T-helper 1 cell treated with Interleukin-12 subunit alpha and Interleukin-12 subunit beta and Interleukin-4 antibody, amounts not matched to agents 30 μg/mL and 1 μg/mL, for 36 hours (primary cell): ENCODE measurements at regions not wholly inside any gene's neighbourhood (a gene's known extent, or its start where the extent isn't known, plus 50 kb on each side); places are given as distances from the start of the nearest gene placed in this dataset.
"Not testable (repeated sequence)": the region's sequence is repeated elsewhere in the genome, so short reads cannot be mapped to it uniquely, and the experiment has no call there.

Source experiments
- H3K27ac Mint-ChIP-seq: one replicate; pipeline ENCODE4 v1.8.0; 2021; ENCODE audit warnings: mild to moderate bottlenecking, mixed read lengths
- H3K27me3 Mint-ChIP-seq: one replicate; pipeline ENCODE4 v1.8.0; 2021; ENCODE audit warnings: low read depth, mixed read lengths
- H3K36me3 Mint-ChIP-seq: one replicate; pipeline ENCODE4 v1.8.0; 2021; ENCODE audit warnings: low read depth, mixed read lengths
- H3K4me1 Mint-ChIP-seq: one replicate; pipeline ENCODE4 v1.8.0; 2021; ENCODE audit warnings: low read depth, mixed read lengths
- H3K4me3 Mint-ChIP-seq: one replicate; pipeline ENCODE4 v1.8.0; 2021; ENCODE audit warnings: mild to moderate bottlenecking, moderate library complexity, mixed read lengths
- H3K9me3 Mint-ChIP-seq: one replicate; pipeline ENCODE4 v1.8.0; 2021; ENCODE audit warnings: mixed read lengths

DNA sequence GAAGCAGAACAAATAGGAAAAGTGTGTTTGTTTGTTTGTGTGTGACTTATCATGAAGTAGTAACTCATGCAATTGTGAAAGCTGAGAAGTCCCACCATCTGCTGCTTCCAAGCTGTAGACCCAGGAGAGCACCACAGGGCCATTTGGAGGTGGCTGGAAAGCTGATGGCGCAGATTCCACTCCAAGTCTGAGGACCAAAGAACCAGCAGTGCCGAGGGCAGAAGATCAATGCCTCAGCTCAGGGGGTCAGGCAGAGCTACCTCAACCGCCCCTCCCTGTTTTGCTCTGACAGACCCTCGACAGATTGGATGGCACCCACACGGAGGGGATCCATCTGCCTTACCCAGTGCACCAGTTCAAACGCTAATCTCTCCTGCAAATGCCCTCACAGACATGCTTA is 896.2 kb downstream of the BRD1 start:
- H3K4me3 Mint-ChIP-seq, result no peak overlapping the region
- no peaks in the 10 kb centered on the region for H3K27me3 Mint-ChIP-seq
- H3K4me1 Mint-ChIP-seq, result no peaks in the 10 kb centered on the region

GRCh38 chr22:48929276-48929790 is 898.3 kb downstream of the BRD1 start:
- Mint-ChIP-seq H3K4me3 (no peak overlapping the region), H3K36me3 (no peaks in the 10 kb centered on the region), H3K27ac (no peak overlapping the region), H3K4me1 (no peaks in the 10 kb centered on the region), H3K9me3 (no peaks in the 10 kb centered on the region), H3K27me3 (no peaks in the 10 kb centered on the region)

More for the DNA sequence above, 896.2 kb downstream of the BRD1 start:
- Mint-ChIP-seq H3K36me3 (no peaks in the 10 kb centered on the region), H3K27ac (no peak overlapping the region), H3K9me3 (no peaks in the 10 kb centered on the region)

GRCh38 chr22:48927591-48927990 is 900.1 kb downstream of the BRD1 start:
- no peak overlapping the region for H3K4me3 Mint-ChIP-seq
- no peak overlapping the region for H3K27ac Mint-ChIP-seq
- H3K27me3 Mint-ChIP-seq, result no peaks in the 10 kb centered on the region
- H3K4me1 Mint-ChIP-seq, result no peaks in the 10 kb centered on the region
- H3K9me3 Mint-ChIP-seq, result no peaks in the 10 kb centered on the region
- H3K36me3 Mint-ChIP-seq, result no peaks in the 10 kb centered on the region

- no peaks in the 10 kb centered on the region for H3K4me1 Mint-ChIP-seq
- H3K9me3 Mint-ChIP-seq, result no peaks in the 10 kb centered on the region
- H3K4me3 Mint-ChIP-seq, result no peak overlapping the region
- no peaks in the 10 kb centered on the region for H3K27me3 Mint-ChIP-seq
- H3K36me3 Mint-ChIP-seq, result no peaks in the 10 kb centered on the region
- H3K27ac Mint-ChIP-seq, result no peak overlapping the region
Measured at GRCh38 chr22:48926643-48927042, 901.0 kb downstream of the BRD1 start.

DNA sequence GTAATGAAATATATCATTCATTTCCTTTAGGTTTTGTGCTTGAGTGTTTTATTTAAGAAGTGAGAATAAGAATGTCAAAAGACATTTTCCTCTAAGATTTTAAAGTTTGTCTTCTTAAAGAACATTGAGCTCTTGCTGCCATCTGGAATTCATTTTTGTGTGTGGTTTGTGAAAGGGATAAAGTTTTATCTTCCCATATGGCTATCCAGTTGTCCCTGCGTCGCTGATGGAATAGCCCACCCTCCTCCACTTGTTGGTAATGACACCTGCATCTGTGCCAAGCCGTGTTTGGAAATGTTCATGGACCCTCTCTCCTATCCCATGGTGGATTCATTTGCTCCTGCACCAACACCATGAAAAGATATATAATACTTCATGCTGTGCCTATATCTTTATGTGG is 901.5 kb downstream of the BRD1 start:
- Mint-ChIP-seq H3K27ac (no peak overlapping the region), H3K9me3 (no peaks in the 10 kb centered on the region), H3K4me1 (no peaks in the 10 kb centered on the region), H3K4me3 (no peak overlapping the region), H3K36me3 (no peaks in the 10 kb centered on the region), H3K27me3 (no peaks in the 10 kb centered on the region)

DNA sequence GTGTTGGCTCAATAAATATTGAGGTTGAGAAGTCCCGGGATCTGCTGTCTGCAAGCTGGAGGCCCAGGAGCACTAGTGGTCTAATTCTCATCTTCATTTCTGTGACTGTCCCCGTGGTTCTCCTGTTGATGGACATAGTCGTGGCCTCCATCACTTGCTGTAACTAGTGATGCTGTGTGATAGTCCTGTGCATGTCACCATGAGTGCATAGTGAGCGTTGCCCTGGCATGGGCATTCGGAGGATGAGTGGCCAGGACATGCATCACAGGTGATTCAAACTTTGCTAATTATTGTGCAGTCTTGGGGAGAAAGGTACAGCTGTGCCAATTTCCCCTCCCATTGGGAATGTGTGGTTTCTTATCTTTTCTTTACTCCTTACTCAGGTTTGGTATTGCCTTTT is 902.2 kb downstream of the BRD1 start:
- Mint-ChIP-seq H3K9me3 (no peaks in the 10 kb centered on the region), H3K36me3 (no peaks in the 10 kb centered on the region), H3K4me1 (no peaks in the 10 kb centered on the region), H3K27ac (no peak overlapping the region), H3K4me3 (no peak overlapping the region), H3K27me3 (no peaks in the 10 kb centered on the region)

- H3K27ac Mint-ChIP-seq, result no peak overlapping the region
- no peaks in the 10 kb centered on the region for H3K36me3 Mint-ChIP-seq
- no peaks in the 10 kb centered on the region for H3K27me3 Mint-ChIP-seq
- no peaks in the 10 kb centered on the region for H3K4me1 Mint-ChIP-seq
- H3K4me3 Mint-ChIP-seq, result no peak overlapping the region
- no peaks in the 10 kb centered on the region for H3K9me3 Mint-ChIP-seq
Measured at GRCh38 chr22:48923996-48924395, 903.7 kb downstream of the BRD1 start.

DNA sequence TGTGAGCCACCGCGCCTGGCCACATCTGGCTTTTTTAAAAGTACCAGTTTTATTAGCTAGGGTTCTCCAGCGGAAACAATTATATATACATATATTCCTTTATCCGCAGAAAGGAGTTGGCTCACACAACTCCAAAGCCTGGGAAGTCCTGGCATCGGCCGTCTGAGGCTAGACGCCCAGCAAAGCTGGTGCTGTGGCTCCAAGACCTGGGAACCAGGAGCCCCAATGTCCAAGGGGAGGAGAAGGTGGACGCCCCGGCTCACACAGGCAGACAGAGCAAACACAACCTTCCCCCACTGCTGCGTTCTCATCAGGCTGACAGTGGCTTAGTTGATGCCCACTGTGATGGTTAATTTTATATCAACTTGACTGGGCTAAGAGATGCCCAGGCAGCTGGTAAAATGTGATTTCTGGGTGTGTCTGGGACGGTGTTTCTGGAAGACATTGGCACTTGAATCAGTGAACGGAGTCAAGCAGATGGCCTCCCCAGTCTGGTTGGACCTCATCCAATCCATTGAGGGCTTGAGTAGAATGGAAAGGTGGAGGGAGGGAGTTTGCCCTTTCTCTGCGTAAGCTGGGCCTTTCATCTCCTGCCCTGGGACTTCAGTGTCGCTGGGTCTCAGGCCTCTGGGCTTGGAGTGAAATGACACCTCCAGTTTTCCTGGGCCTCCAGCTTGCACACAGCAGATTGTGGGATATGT is 904.4 kb downstream of the BRD1 start:
- no peaks in the 10 kb centered on the region for H3K27me3 Mint-ChIP-seq
- H3K36me3 Mint-ChIP-seq, result no peaks in the 10 kb centered on the region
- H3K27ac Mint-ChIP-seq, result no peak overlapping the region
- H3K4me3 Mint-ChIP-seq, result no peak overlapping the region
- no peaks in the 10 kb centered on the region for H3K4me1 Mint-ChIP-seq
- no peaks in the 10 kb centered on the region for H3K9me3 Mint-ChIP-seq

DNA sequence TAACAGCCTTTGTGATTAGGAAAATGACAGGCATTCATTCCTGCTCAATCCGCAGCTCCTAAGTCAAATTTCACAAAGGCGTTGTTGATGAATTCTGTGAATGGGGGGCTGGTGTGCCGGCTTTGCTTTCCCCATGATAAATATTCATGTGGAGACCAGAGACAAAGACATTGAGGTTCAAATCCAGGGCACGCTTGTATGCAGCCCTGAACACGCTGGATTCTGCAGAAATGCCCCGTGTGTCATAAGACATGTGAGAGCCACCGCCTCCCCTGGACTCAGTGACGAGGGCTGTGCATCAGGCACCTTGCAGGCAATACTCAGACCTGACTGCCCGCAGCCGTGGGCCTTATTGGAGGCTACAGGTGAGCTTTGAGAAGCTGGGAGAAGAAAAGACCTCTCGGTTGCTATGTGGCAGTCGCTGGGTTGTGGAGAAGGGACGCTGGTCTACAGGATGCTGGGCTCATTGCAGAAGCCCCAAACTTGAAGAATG is 906.2 kb downstream of the BRD1 start:
- Mint-ChIP-seq H3K4me1 (no peaks in the 10 kb centered on the region), H3K9me3 (peaks cover 7% of the 10 kb centered on the region), H3K4me3 (no peak overlapping the region), H3K36me3 (no peaks in the 10 kb centered on the region), H3K27ac (no peak overlapping the region), H3K27me3 (no peaks in the 10 kb centered on the region)

GRCh38 chr22:48920776-48921241 is 906.9 kb downstream of the BRD1 start:
- no peaks in the 10 kb centered on the region for H3K27me3 Mint-ChIP-seq
- H3K36me3 Mint-ChIP-seq, result no peaks in the 10 kb centered on the region
- H3K4me3 Mint-ChIP-seq, result no peak overlapping the region
- peaks cover 11% of the 10 kb centered on the region for H3K9me3 Mint-ChIP-seq
- H3K4me1 Mint-ChIP-seq, result no peaks in the 10 kb centered on the region
- H3K27ac Mint-ChIP-seq, result no peak overlapping the region

DNA sequence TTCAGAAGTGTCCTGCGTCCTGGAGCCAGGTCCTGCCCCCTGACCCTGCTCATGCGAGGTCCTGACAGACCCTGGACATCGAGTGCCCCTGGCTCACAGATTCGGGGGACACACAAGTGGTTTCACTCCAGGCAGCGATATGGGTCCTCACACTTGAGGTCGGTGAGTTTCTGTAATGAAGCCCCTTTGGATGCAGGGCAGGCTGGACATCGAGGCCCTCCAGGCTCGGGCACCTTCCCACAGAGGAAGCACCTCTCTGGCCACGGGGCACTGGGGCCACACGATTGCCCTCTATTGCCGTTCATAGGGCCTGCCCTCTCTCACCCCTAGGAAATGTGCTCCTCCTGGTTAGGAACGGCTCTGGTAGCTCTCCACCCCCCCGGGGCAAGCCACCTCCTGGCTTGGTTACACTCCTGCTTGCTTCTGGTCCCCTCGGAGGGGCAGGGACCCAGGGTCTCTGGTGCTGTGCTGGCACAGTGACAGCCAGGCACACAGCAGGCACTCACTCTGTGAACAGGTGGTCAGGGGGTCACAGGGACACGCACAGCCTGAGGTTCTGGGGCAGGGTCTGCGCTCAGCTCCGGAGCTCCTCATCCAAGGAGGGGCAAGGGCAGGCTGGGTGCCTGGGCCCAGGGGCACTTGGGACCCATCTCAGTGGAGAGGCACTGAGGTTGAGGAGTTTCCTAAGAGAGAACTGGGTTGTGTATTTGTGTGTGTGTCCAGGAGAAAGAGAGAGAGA is 907.7 kb downstream of the BRD1 start:
- Mint-ChIP-seq H3K4me1 (no peaks in the 10 kb centered on the region), H3K27me3 (peaks cover under 1% of the 10 kb centered on the region), H3K4me3 (no peak overlapping the region), H3K9me3 (peaks cover 11% of the 10 kb centered on the region), H3K27ac (no peak overlapping the region), H3K36me3 (no peaks in the 10 kb centered on the region)

GRCh38 chr22:48919187-48919590 is 908.5 kb downstream of the BRD1 start:
- Mint-ChIP-seq H3K36me3 (no peaks in the 10 kb centered on the region), H3K9me3 (peaks cover 18% of the 10 kb centered on the region), H3K27me3 (peaks cover 6% of the 10 kb centered on the region), H3K27ac (no peak overlapping the region), H3K4me3 (no peak overlapping the region), H3K4me1 (no peaks in the 10 kb centered on the region)

DNA sequence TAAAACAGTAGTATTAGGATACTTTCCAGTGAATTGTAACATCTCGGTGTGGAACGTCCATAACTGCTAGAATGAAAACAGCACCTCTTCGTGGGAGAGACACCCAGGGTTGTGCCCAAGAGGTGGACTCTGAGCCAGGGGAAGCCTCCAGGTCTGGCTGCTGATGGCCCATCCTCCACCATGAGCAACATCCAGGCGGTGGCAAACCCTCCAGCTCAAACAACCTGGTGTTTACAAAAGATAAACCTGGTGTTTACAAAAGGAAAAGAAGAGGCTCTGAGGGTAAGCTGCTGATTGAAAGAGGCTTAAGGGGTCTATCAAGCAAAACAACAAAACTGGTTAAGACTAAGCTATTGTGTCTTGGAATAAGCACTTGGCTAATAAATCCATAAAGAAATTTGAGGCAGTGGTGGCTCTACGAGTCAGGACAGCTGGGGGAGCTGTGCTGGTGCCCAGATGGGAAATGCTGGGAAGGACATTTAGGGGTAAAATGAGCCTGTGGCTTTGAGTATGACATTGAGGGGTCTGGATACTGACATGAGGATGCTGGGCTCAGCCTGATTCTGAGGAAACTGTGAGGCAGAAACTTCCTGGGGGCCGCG is 909.0 kb downstream of the BRD1 start:
- Mint-ChIP-seq H3K36me3 (no peaks in the 10 kb centered on the region), H3K9me3 (peaks cover 19% of the 10 kb centered on the region), H3K27me3 (peaks cover 7% of the 10 kb centered on the region), H3K27ac (no peak overlapping the region), H3K4me1 (no peaks in the 10 kb centered on the region), H3K4me3 (no peak overlapping the region)

DNA sequence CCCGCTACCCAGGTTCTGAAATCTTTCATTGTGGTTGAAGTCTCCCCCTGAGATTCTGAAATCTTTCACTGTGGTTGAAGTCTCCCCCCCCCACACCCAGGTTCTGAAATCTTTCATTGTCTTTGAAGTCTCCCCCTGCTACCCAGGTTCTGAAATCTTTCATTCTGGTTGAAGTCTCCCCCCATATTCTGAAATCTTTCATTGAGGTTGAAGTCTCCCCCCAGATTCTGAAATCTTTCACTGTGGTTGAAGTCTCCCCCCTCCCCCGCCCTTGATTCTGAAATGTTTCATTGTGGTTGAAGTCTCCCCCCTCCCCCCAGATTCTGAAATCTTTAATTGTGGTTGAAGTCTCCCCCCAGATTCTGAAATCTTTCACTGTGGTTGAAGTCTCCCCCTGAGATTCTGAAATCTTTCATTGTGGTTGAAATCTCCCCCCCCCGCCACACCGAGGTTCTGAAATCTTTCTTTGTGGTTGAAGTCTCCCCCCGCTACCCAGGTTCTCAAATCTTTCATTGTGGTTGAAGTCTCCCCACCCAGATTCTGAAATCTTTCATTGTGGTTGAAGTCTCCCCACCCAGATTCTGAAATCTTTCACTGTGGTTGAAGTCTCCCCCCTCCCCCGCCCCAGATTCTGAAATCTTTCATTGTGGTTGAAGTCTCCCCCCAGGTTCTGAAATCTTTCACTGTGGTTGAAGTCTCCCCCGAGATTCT is 915.2 kb downstream of the BRD1 start:
- not testable (repeated sequence) for H3K4me3 Mint-ChIP-seq, H3K27ac Mint-ChIP-seq, H3K4me1 Mint-ChIP-seq, H3K36me3 Mint-ChIP-seq
- Mint-ChIP-seq H3K9me3 (peaks cover 23% of the 10 kb centered on the region), H3K27me3 (peaks cover 14% of the 10 kb centered on the region)
